ENCODE measurements at regions not wholly inside any gene's neighbourhood (a gene's known extent, or its start where the extent isn't known, plus 50 kb on each side); places are given as distances from the start of the nearest gene placed in this dataset.

GRCh38 chr13:50119591-50119990 lies 104.3 kb downstream of the KCNRG start:
- no peak for TF ChIP-seq CTCF (IDR thresholded peaks at IDR 0.05)
- TF ChIP-seq EZH2 (IDR thresholded peaks at IDR 0.05; ENCODE audit: borderline replicate concordance, insufficient read depth, low read depth, low read length, poor library complexity, severe bottlenecking) = no peak
